Duodenal mucosa (tissue), 2 donors: ENCODE measurements at regions not wholly inside any gene's neighbourhood (a gene's known extent, or its start where the extent isn't known, plus 50 kb on each side); places are given as distances from the start of the nearest gene placed in this dataset.

Experiments used
- H3K27ac ChIP-seq: one replicate; pipeline ENCODE4 v1.7.0; 2013; ENCODE audit warnings: low read depth, low read length
- H3K27me3 ChIP-seq, 2 donors: one replicate each; pipeline ENCODE4 v1.7.0; 2013; ENCODE audit warnings: low read length in 2 of 2, control low read depth in 1 of 2; ENCODE audit not compliant: insufficient read depth in 2 of 2, control insufficient read depth in 1 of 2
- H3K36me3 ChIP-seq, 2 donors: one replicate each; pipeline ENCODE4 v1.7.0; 2013; ENCODE audit warnings: low read length in 2 of 2, control low read depth in 1 of 2; ENCODE audit not compliant: insufficient read depth in 2 of 2, control insufficient read depth in 1 of 2
- H3K4me1 ChIP-seq, 2 donors: one replicate each; pipeline ENCODE4 v1.7.0; 2013; ENCODE audit warnings: low read length in 2 of 2, control low read depth in 1 of 2; ENCODE audit not compliant: insufficient read depth in 2 of 2, control insufficient read depth in 1 of 2
- H3K4me3 ChIP-seq, 2 donors: one replicate each; pipeline ENCODE4 v1.7.0; 2013; ENCODE audit warnings: low read length in 2 of 2, low read depth in 1 of 2
- H3K9ac ChIP-seq, 2 donors: one replicate each; pipeline ENCODE4 v1.7.0; 2013; ENCODE audit warnings: low read length in 2 of 2, low read depth in 1 of 2
- H3K9me3 ChIP-seq, 2 donors: one replicate each; pipeline ENCODE4 v1.7.0; 2013; ENCODE audit warnings: low read length in 2 of 2, control low read depth in 1 of 2; ENCODE audit not compliant: control insufficient read depth in 1 of 2

GRCh38 chr6:145294942-145295341 lies 440.4 kb downstream of the EPM2A start:
- Histone ChIP-seq H3K4me1 (no peaks in the 10 kb centered on the region), H3K27me3 (no peaks in the 10 kb centered on the region), H3K36me3 (no peaks in the 10 kb centered on the region)

GRCh38 chr6:145295746-145296145 lies 439.6 kb downstream of the EPM2A start:
- Histone ChIP-seq H3K9ac (no peak overlapping the region), H3K36me3 (no peaks in the 10 kb centered on the region), H3K4me3 (no peak overlapping the region), H3K27me3 (no peaks in the 10 kb centered on the region), H3K27ac (no peak overlapping the region), H3K9me3 (no peaks in the 10 kb centered on the region), H3K4me1 (no peaks in the 10 kb centered on the region)

More at GRCh38 chr6:145294942-145295341, 440.4 kb downstream of the EPM2A start:
- Histone ChIP-seq H3K9ac (no peak overlapping the region), H3K4me3 (no peak overlapping the region), H3K9me3 (no peaks in the 10 kb centered on the region), H3K27ac (no peak overlapping the region)

GRCh38 chr6:145305670-145306069 lies 429.6 kb downstream of the EPM2A start:
- Histone ChIP-seq H3K27ac (no peak overlapping the region), H3K9me3 (no peaks in the 10 kb centered on the region)

GRCh38 chr6:145306489-145306888 lies 428.8 kb downstream of the EPM2A start:
- no peak overlapping the region for H3K27ac ChIP-seq
- H3K4me1 ChIP-seq: no peaks in the 10 kb centered on the region
- H3K4me3 ChIP-seq: no peak overlapping the region
- H3K9me3 ChIP-seq: no peaks in the 10 kb centered on the region
- H3K9ac ChIP-seq: no peak overlapping the region
- no peaks in the 10 kb centered on the region for H3K27me3 ChIP-seq
- no peaks in the 10 kb centered on the region for H3K36me3 ChIP-seq

More at GRCh38 chr6:145305670-145306069, 429.6 kb downstream of the EPM2A start:
- Histone ChIP-seq H3K4me1 (no peaks in the 10 kb centered on the region), H3K9ac (no peak overlapping the region), H3K4me3 (no peak overlapping the region), H3K27me3 (no peaks in the 10 kb centered on the region), H3K36me3 (no peaks in the 10 kb centered on the region)

GRCh38 chr6:145309842-145310535 lies 425.3 kb downstream of the EPM2A start:
- Histone ChIP-seq H3K9me3 (no peaks in the 10 kb centered on the region), H3K27ac (no peak overlapping the region), H3K27me3 (no peaks in the 10 kb centered on the region), H3K4me3 (no peak overlapping the region), H3K9ac (no peak overlapping the region), H3K4me1 (no peaks in the 10 kb centered on the region), H3K36me3 (no peaks in the 10 kb centered on the region)

GRCh38 chr6:145312481-145312880 lies 422.8 kb downstream of the EPM2A start:
- H3K27me3 ChIP-seq: no peaks in the 10 kb centered on the region
- no peak overlapping the region for H3K9ac ChIP-seq
- no peaks in the 10 kb centered on the region for H3K9me3 ChIP-seq
- no peak overlapping the region for H3K4me3 ChIP-seq
- no peaks in the 10 kb centered on the region for H3K4me1 ChIP-seq
- no peak overlapping the region for H3K27ac ChIP-seq
- no peaks in the 10 kb centered on the region for H3K36me3 ChIP-seq

GRCh38 chr6:145313041-145313855 lies 422.1 kb downstream of the EPM2A start:
- H3K27me3 ChIP-seq: no peaks in the 10 kb centered on the region
- no peaks in the 10 kb centered on the region for H3K4me1 ChIP-seq
- no peaks in the 10 kb centered on the region for H3K36me3 ChIP-seq
- no peak overlapping the region for H3K4me3 ChIP-seq
- no peaks in the 10 kb centered on the region for H3K9me3 ChIP-seq
- H3K27ac ChIP-seq: no peak overlapping the region
- no peak overlapping the region for H3K9ac ChIP-seq

- no peak overlapping the region for H3K27ac ChIP-seq
- no peaks in the 10 kb centered on the region for H3K36me3 ChIP-seq
- no peaks in the 10 kb centered on the region for H3K4me1 ChIP-seq
- H3K27me3 ChIP-seq: no peaks in the 10 kb centered on the region
- H3K9ac ChIP-seq: no peak overlapping the region
- no peak overlapping the region for H3K4me3 ChIP-seq
- no peaks in the 10 kb centered on the region for H3K9me3 ChIP-seq
Observed at GRCh38 chr6:145315982-145316600, 419.2 kb downstream of the EPM2A start.

GRCh38 chr6:145318952-145319351 lies 416.4 kb downstream of the EPM2A start:
- Histone ChIP-seq H3K4me3 (no peak overlapping the region), H3K27ac (no peak overlapping the region), H3K4me1 (no peaks in the 10 kb centered on the region), H3K27me3 (no peaks in the 10 kb centered on the region), H3K9ac (no peak overlapping the region), H3K36me3 (no peaks in the 10 kb centered on the region), H3K9me3 (no peaks in the 10 kb centered on the region)

GRCh38 chr6:145319605-145320004 lies 415.7 kb downstream of the EPM2A start:
- Histone ChIP-seq H3K9ac (no peak overlapping the region), H3K4me1 (no peaks in the 10 kb centered on the region), H3K27ac (no peak overlapping the region), H3K9me3 (no peaks in the 10 kb centered on the region), H3K27me3 (no peaks in the 10 kb centered on the region), H3K36me3 (no peaks in the 10 kb centered on the region), H3K4me3 (no peak overlapping the region)
